Germinal center (tissue), 1 donor: ENCODE measurements at regions not wholly inside any gene's neighbourhood (a gene's known extent, or its start where the extent isn't known, plus 50 kb on each side); places are given as distances from the start of the nearest gene placed in this dataset.
"Not testable (repeated sequence)": the region's sequence is repeated elsewhere in the genome, so short reads cannot be mapped to it uniquely, and the experiment has no call there.

Experiments
- DNase-seq: peaks from one replicate; pipeline ENCODE4 v3.0.0; 2012; ENCODE audit warnings: mixed read lengths, low spot score

- DNase-seq, result not testable (repeated sequence)
Measured at GRCh38 chr7:26424319-26424718, 132.7 kb downstream of the SNX10 start.

GRCh38 chr7:26425655-26426054 is 134.0 kb downstream of the SNX10 start:
- no peak for DNase-seq

GRCh38 chr7:26426096-26426495 is 134.4 kb downstream of the SNX10 start:
- no peak for DNase-seq

DNA sequence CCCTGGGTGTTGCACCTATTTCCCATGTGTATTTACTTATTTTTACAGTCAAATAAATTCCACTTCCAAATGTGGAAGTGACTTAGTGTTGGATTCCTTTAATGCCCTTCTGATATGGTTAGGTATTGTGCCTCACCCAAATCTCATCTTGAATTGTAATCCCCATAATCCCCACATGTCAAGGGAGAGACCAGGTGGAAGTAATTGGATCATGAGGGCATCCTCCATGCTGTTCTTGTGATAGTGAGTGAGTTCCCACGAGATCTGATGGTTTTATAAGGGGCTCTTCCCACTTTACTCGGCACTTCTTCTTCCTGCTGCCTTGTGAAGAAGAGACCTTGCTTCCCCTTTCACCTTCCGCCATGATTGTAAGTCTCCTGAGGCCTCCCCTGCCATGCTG is 136.9 kb downstream of the SNX10 start:
- no peak for DNase-seq

DNA sequence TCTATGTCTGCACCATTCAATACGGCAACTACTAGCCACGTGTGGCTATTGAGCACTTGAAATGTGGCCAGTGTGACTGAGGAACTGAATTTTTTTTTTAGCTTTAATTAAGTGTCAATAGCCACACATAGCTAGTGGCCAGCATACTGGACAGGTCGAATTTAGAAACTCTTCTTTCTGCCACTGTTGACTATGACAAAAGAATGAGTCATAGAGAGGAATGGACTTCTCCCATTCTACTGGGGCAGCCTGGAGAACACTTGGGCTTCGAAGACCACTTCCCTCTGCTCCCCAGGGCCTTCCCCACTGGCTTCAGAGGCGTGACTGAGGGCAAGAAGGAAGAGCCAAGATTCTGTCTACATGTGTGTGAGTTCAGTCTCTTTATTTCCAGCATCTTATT is 137.5 kb downstream of the SNX10 start:
- no peak for DNase-seq

DNA sequence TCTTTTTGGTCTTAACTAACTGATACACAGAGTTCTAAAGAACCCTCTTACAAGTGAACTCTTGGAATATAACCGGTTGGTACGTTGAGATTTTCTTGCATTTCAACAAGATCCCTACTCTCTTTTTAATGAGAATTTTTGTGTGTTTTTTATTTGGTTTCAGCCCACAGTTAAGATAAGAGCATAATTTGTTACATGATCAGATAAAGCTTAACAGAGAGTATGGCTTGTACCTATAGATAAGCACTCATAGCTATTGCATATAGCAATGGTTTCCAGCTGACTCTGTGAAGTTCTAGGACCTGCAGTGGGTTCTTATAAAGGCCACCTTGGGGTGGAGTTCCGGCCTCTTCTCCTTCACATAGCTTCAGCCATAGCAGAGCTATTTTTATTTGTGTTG is 143.3 kb downstream of the SNX10 start:
- DNase-seq, result no peak

DNA sequence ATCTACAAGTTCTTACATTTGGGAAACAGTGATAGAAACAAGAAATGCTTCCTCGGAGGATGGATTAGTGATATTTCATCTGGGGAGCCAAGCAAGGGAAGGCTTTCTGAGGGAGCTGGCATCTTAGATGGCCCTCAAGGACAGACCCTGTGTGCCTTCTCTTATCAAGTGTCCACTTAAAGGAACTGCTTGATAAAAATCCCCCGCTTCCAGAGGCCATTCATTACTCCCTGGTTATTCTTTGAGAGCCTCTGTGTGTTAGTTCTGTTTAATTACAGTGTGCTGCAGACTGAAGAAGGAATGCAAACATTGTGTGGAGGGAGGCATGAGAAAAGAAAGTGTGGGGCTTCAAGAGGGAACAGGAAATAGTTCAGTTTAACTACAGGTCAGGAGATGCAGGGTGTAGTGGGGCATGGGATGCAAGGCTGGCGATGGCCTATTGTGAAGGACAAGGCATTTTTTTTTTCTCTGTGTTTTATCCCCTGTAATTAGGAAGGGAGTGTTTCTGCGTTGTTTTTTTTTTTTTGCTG is 145.4 kb downstream of the SNX10 start:
- DNase-seq, result no peak

DNA sequence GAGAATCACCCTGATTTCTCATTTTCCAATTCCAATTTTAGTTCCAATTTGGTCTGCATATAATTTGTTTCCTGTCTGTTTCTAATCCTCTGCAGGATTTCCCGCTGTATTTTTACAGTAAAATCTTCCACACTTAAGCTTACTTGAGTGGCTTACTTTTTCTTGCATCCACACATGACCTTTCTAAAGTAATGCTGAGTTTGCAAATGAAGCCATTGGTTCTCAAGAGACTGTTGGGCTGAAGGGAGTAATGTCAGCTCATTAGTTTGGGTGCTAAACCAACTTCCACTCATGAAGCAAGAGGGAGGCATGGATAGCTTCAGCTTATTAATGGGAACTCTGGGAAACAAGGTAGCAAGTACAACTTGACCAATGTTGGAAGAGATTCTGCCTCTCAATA is 146.4 kb downstream of the SNX10 start:
- DNase-seq, result no peak

DNA sequence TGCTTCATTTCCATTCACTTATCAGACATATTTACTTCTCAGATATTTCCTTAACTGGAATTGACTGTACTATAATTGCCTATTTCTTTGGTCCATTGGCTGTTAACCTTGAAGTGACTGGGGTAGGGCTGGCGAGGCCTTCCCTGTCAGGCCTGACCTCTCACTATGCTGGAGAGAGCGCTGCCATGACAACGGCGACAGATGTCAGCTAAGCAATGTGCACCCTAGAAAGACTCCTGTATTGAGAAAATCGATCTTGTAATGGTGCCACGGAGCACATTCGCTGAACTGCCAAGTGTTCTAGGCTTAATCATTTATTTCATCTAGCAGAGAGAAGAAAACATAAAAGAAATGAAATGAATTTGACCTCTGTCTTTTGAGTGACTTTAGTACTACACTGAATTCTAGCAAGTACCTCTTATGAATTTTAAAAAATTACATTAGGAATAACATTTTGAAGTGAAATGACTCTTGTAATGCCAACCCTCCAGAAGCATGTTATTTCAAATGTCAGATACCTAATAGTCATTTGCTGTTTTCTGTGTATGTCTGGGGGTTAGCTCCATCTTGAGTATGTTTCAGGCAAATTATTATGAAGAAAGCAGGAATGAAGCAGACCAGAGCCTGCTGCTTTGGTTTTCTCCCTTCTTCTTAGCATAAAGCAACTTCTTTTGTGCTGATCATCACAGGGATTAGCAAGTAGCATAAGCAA is 148.0 kb downstream of the SNX10 start:
- no peak for DNase-seq

DNA sequence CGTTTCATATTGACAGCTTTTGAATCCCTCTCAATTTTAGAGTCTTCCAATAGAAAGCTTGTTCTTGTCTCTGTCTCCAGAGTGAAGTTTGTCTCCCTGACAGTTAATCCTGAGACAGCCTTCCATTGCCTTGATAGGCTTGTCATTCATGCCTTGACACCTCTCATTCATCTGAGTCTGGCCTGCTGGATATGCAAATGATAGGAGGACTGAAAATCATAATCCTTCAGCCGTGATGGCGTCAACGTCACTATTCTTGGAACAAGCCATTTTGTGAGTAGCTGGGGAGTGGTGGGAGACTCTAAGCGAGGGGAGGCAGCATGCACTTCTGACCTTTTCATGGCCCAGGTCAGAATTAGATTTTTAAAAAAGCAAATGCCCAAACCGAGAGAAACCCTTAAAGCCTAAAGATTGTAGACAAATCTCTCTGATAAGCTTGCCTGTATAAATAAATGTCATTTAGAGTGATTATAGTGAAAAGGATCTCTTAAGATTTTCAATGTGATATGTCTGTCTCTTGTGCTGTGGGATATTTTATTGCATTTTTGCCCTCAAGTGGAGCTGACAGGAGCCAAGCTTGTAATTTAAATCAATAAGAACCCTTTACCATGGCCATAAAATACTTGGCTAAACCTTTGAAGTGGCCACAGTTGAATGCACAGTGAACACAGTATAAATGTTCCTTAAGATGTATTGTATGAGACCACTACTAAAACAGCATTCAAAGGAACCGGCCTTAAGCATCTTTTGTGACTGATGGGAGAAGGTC is 148.8 kb downstream of the SNX10 start:
- DNase-seq, result peak; percentile 19

- no peak for DNase-seq
Measured at GRCh38 chr7:26441002-26441521, 149.4 kb downstream of the SNX10 start.

DNA sequence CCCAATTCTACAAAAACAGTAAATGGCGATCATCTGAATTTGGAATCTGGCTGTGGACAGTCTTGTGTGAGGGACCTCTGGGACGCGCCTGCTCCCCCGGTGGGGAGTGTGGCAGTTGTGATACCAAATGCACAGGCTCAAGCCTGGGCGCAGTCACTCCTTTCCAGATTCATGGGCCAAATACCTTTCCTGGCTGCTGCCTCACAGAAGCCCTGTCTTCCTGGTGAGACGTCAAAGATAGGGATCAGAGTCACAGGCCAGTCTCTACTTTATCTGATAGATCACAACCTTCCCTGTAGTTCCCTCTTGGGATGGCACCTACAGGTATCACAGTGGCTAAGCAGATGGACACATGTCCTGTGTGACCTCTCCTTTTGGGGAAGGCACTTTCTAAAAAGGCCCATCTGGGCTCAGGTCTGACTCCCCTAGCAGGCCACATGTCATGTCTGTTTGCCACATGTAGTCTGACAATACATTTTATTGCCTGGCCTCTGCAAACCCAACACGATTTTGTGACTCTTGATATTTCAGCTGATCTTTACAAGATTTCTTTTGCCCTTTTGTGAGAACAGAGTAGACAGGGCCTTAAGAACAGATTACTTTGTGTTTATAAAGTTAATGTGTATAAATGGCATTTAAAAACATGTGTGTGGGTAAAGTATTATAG is 150.1 kb downstream of the SNX10 start:
- DNase-seq, result no peak

- DNase-seq, result no peak
Measured at GRCh38 chr7:26443006-26443405, 151.3 kb downstream of the SNX10 start.

- DNase-seq, result no peak
Measured at GRCh38 chr7:26443751-26444150, 152.1 kb downstream of the SNX10 start.

- DNase-seq, result peak; percentile 14
Measured at GRCh38 chr7:26444555-26444954, 152.9 kb downstream of the SNX10 start.

DNA sequence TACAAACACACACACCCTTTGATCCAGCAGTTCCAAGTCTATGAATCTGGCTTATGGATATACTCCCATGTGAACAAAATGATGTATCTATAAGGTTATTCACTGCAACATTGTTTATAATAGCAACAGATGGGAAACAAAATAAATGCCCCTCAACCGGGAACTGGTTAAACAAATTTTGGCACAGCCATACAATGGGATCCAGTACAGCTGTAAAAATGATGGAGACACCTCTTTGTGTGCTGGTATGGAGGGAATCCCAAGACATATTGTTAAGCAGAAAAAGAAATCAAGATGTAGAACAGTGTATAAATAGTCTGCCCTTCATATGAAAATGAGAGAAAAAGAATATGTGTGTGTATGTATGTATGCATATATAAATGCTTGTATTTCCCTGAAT is 155.5 kb downstream of the SNX10 start:
- DNase-seq, result no peak

DNA sequence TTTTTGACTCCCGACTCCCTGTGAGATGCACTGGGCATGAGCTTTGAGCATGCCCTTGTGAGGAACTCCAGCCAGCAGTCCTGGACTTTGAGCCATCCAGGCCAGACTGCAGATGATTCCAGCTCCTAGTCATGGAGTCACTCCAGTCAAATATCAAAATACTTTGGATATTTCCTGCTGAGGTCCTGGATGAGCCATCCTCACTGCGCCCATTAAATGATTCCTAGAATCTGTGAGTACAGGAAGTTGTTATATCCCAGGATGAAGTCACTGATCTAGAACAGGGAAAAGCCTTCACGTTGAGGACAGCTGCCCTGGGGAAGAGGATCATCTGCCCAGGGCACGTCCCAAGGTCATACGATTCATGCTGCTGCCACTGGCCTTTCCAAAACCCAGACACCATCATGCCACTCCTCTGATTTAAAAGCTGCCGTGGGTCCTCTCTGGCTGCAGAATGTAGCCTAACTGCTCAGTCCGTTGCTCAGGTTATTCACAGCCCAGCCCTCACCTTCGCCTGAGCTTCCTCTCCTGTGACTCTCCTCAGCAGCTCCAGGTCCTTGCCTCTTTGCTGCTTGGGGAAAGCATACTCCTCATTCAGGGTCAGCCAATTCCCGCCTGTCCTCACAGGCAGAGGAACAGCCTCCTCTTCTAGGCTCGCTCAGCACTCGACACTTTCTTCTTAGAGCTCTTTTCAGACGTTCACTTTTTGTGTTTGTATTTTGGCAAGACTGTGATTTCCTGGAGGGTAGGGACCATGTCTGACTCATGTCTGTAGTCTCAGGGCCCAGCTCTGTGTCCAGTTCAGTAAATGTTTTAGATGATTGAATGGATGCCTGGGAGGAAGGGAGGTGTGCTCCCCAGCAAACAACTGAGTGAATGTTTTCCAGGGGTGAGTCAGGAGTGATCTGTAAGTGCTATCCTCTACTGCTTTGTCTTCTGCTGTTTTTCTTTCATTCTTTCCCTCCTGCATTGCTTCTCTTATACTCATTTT is 157.8 kb downstream of the SNX10 start:
- no peak for DNase-seq

GRCh38 chr7:26451997-26452396 is 160.3 kb downstream of the SNX10 start:
- no peak for DNase-seq

GRCh38 chr7:26454180-26454579 is 162.5 kb downstream of the SNX10 start:
- no peak for DNase-seq

GRCh38 chr7:26457696-26458327 is 166.2 kb downstream of the SNX10 start:
- DNase-seq, result no peak
